H1 (cell line): ENCODE measurements at regions not wholly inside any gene's neighbourhood (a gene's known extent, or its start where the extent isn't known, plus 50 kb on each side); places are given as distances from the start of the nearest gene placed in this dataset.

Experiments used
- CTCF ChIA-PET: fragments of 300-600 bp; sonication (Branson Sonifier 250); formaldehyde crosslinking; loops from one replicate; lab custom pipeline; 2021; ENCODE audit not compliant: partially characterized antibody; lab: Charles Lee
- POLR2A ChIA-PET: fragments of 300-600 bp; sonication (Branson Sonifier 250); formaldehyde crosslinking; loops from one replicate; lab custom pipeline; 2021; ENCODE audit warnings: inconsistent platforms; ENCODE audit not compliant: partially characterized antibody; lab: Charles Lee
- DNase-seq, 2 experiments: peaks; one replicate each; pipeline versions ENCODE4 v3.0.0 to v3.0.0-alpha.2; 2010 to 2022; ENCODE audit warnings: low spot score in 2 of 2, low read depth in 1 of 2, mixed read lengths in 1 of 2
- FAIRE-seq: peaks from 2 replicates; lab custom pipeline; 2011; peaks lifted over from hg19 to GRCh38; lab: Jason Lieb, UNC
- H2AFZ ChIP-seq: 2 replicates; pipeline ENCODE4 v1.8.1; 2012; ENCODE audit warnings: low read length, inconsistent platforms
- H2AK5ac ChIP-seq: 2 replicates; pipeline ENCODE4 v1.6.1; 2013; ENCODE audit warnings: low read depth, low read length
- H2BK120ac ChIP-seq: replicated peaks from 2 replicates; pipeline ENCODE3; 2013; ENCODE audit warnings: low read depth, low read length, inconsistent platforms
- H2BK12ac ChIP-seq: 2 replicates; pipeline ENCODE4 v1.6.1; 2013; ENCODE audit warnings: low read depth, low read length
- H2BK15ac ChIP-seq: 2 replicates; pipeline ENCODE4 v1.6.1; 2013; ENCODE audit warnings: low read length
- H2BK20ac ChIP-seq: 2 replicates; pipeline ENCODE4 v1.6.1; 2013; ENCODE audit warnings: low read length
- H2BK5ac ChIP-seq: 2 replicates; pipeline ENCODE4 v1.6.1; 2013; ENCODE audit warnings: low read depth, low read length
- H3K14ac ChIP-seq: 2 replicates; pipeline ENCODE4 v1.6.1; 2013; ENCODE audit warnings: inconsistent platforms; ENCODE audit not compliant: insufficient read length
- H3K18ac ChIP-seq: 2 replicates; pipeline ENCODE4 v1.6.1; 2013; ENCODE audit warnings: low read length; ENCODE audit errors: extremely low read depth
- H3K23ac ChIP-seq: 2 replicates; pipeline ENCODE4 v1.6.1; 2013; ENCODE audit warnings: inconsistent platforms; ENCODE audit not compliant: insufficient read length
- H3K23me2 ChIP-seq: 2 replicates; pipeline ENCODE4 v1.6.1; 2013; ENCODE audit warnings: low read depth, low read length
- H3K27ac ChIP-seq: 2 replicates; pipeline ENCODE4 v1.6.1; 2011; ENCODE audit warnings: low read depth, low read length, inconsistent platforms
- H3K27me3 ChIP-seq, 4 experiments: replicated peaks in 1 of 4; 1 replicate in 1 of 4; 2 replicates in 3 of 4; pipeline versions ENCODE4 v1.6.1 to v1.8.1; 2011 to 2013; ENCODE audit warnings: low read length in 3 of 4, mild to moderate bottlenecking in 3 of 4, inconsistent platforms in 2 of 4, mixed read lengths in 2 of 4, moderate library complexity in 1 of 4; ENCODE audit not compliant: control insufficient read depth in 3 of 4, insufficient read depth in 3 of 4; ENCODE audit errors: extremely low read depth in 1 of 4
- H3K36me3 ChIP-seq, 4 experiments: 2 replicates each; pipeline versions ENCODE4 v1.6.1 to v1.8.1; 2011 to 2013; ENCODE audit warnings: mild to moderate bottlenecking in 4 of 4, low read length in 3 of 4, moderate library complexity in 2 of 4, control low read depth in 1 of 4, inconsistent platforms in 1 of 4; ENCODE audit not compliant: insufficient read depth in 4 of 4, control insufficient read depth in 2 of 4
- H3K4ac ChIP-seq: replicated peaks from 2 replicates; pipeline ENCODE3; 2013; ENCODE audit warnings: low read length, low read depth, mixed read lengths, inconsistent platforms; ENCODE audit not compliant: insufficient read length
- H3K4me1 ChIP-seq, 4 experiments: replicated peaks in 1 of 4; 1 replicate in 1 of 4; 2 replicates in 3 of 4; pipeline versions ENCODE4 v1.6.1 to v1.8.1; 2011 to 2013; ENCODE audit warnings: low read length in 3 of 4, inconsistent platforms in 2 of 4, mixed read lengths in 1 of 4; ENCODE audit not compliant: insufficient read depth in 4 of 4, control insufficient read depth in 3 of 4
- H3K4me2 ChIP-seq, 2 experiments: 2 replicates each; pipeline versions ENCODE4 v1.6.1 to v1.8.1; 2011 to 2013; ENCODE audit warnings: low read depth in 2 of 2, low read length in 2 of 2, control low read depth in 1 of 2, inconsistent platforms in 1 of 2, mild to moderate bottlenecking in 1 of 2; ENCODE audit not compliant: insufficient read depth in 1 of 2
- H3K4me3 ChIP-seq, 4 experiments: fragments of 200-600, 300-600 bp in 1 of 4; sonication (generic), shearing (Covaris generic), sonication (Bioruptor Twin) in 1 of 4; 2 replicates each; pipeline versions ENCODE4 v1.5.1 to v1.8.1; 2011 to 2016; ENCODE audit warnings: low read length in 4 of 4, low read depth in 3 of 4, control low read depth in 2 of 4, inconsistent platforms in 2 of 4, mild to moderate bottlenecking in 2 of 4, mixed read lengths in 1 of 4, moderate library complexity in 1 of 4; ENCODE audit not compliant: insufficient read depth in 2 of 4; ENCODE audit errors: extremely low read depth in 1 of 4
- H3K56ac ChIP-seq: replicated peaks from 2 replicates; pipeline ENCODE3; 2013; ENCODE audit warnings: low read depth, mild to moderate bottlenecking, mixed read lengths, low read length, inconsistent platforms; ENCODE audit not compliant: insufficient read length
- H3K79me1 ChIP-seq: 2 replicates; pipeline ENCODE4 v1.6.1; 2013; ENCODE audit warnings: low read depth, low read length, control low read depth
- H3K79me2 ChIP-seq, 2 experiments: 2 replicates each; pipeline versions ENCODE4 v1.6.1 to v1.8.1; 2012 to 2013; ENCODE audit warnings: low read length in 2 of 2, mild to moderate bottlenecking in 2 of 2, inconsistent platforms in 1 of 2; ENCODE audit not compliant: insufficient read depth in 2 of 2, control insufficient read depth in 1 of 2
- H3K9ac ChIP-seq, 4 experiments: replicated peaks in 1 of 4; 1 replicate in 1 of 4; 2 replicates in 3 of 4; pipeline versions ENCODE4 v1.6.1 to v1.8.1; 2011 to 2013; ENCODE audit warnings: low read depth in 3 of 4, low read length in 3 of 4, control low read depth in 2 of 4, mild to moderate bottlenecking in 2 of 4, moderate library complexity in 2 of 4, inconsistent platforms in 1 of 4; ENCODE audit errors: extremely low read depth in 1 of 4
- H3K9me3 ChIP-seq, 2 experiments: 2 replicates each; pipeline versions ENCODE4 v1.6.1 to v1.8.1; 2012 to 2013; ENCODE audit warnings: mild to moderate bottlenecking in 2 of 2, moderate library complexity in 2 of 2, control low read depth in 1 of 2, inconsistent platforms in 1 of 2, low read depth in 1 of 2, low read length in 1 of 2, mixed read lengths in 1 of 2; ENCODE audit not compliant: insufficient read depth in 2 of 2
- H4K20me1 ChIP-seq, 2 experiments: replicated peaks in 1 of 2; 2 replicates each; pipeline versions ENCODE3 to v1.8.1; 2011 to 2013; ENCODE audit warnings: inconsistent platforms in 2 of 2, low read length in 2 of 2, mild to moderate bottlenecking in 1 of 2; ENCODE audit not compliant: insufficient read depth in 2 of 2, control insufficient read depth in 1 of 2
- H4K5ac ChIP-seq: 2 replicates; pipeline ENCODE4 v1.6.1; 2013; ENCODE audit warnings: low read length, low read depth, mixed read lengths, inconsistent platforms; ENCODE audit not compliant: insufficient read length
- H4K8ac ChIP-seq: 2 replicates; pipeline ENCODE4 v1.8.0; 2013; ENCODE audit warnings: mild to moderate bottlenecking, moderate library complexity, low read length, inconsistent platforms; ENCODE audit not compliant: insufficient read depth; ENCODE audit errors: extremely low read depth
- H4K91ac ChIP-seq: replicated peaks from 2 replicates; pipeline ENCODE3; 2013; ENCODE audit warnings: low read length, mixed read lengths, inconsistent platforms; ENCODE audit not compliant: insufficient read length
- CBX8 ChIP-seq: fragments of 300-800, 300-1000 bp; sonication (generic); IDR thresholded peaks from 2 replicates; pipeline ENCODE4 v1.7.1; 2016; ENCODE audit warnings: low read depth, low read length, borderline replicate concordance
- CTCF ChIP-seq, 3 experiments: IDR thresholded peaks; 1 replicate in 2 of 3; 2 replicates in 1 of 3; pipeline versions ENCODE4 v1.5.1 to v1.6.1; 2011; ENCODE audit warnings: low read length in 3 of 3, mild to moderate bottlenecking in 3 of 3, inconsistent platforms in 2 of 3, low read depth in 1 of 3, moderate library complexity in 1 of 3; ENCODE audit not compliant: insufficient read depth in 1 of 3; ENCODE audit errors: control extremely low read depth in 1 of 3
- RAD21 ChIP-seq, 2 experiments: IDR thresholded peaks in 1 of 2; conservative IDR thresholded peaks in 1 of 2; 2 replicates each; pipeline ENCODE4 v1.6.1; 2011; ENCODE audit warnings: low read depth in 2 of 2, low read length in 2 of 2, improper control_type of control experiment in 1 of 2, inconsistent platforms in 1 of 2, mild to moderate bottlenecking in 1 of 2, moderate library complexity in 1 of 2
- SP2 ChIP-seq: IDR thresholded peaks from 2 replicates; pipeline ENCODE4 v1.6.1; 2012; ENCODE audit warnings: mild to moderate bottlenecking, low read length, inconsistent platforms
- WGBS, 2 experiments: shearing (Covaris generic) in 1 of 2; methylation state at CpG; one replicate each; pipeline versions ENCODE4 v1.1.6 to v1.1.7; 2013 to 2015; ENCODE audit warnings: low lambda C conversion rate in 2 of 2, mixed read lengths in 2 of 2, inconsistent platforms in 1 of 2, low coverage in 1 of 2, missing lambda C conversion rate in 1 of 2; ENCODE audit not compliant: insufficient replicate concordance in 2 of 2, insufficient coverage in 1 of 2, insufficient read length in 1 of 2; ENCODE audit errors: extremely low coverage in 1 of 2, missing lambda C conversion rate in 1 of 2; 5-methylcytosine and 5-hydroxymethylcytosine counted together
- TF ChIP-seq, protein P1 (sequence below): IDR thresholded peaks from 2 replicates; pipeline ENCODE4 v1.6.1; 2012; ENCODE audit warnings: low read length, inconsistent platforms
- TF ChIP-seq, protein P2 (sequence below): IDR thresholded peaks from 2 replicates; pipeline ENCODE4 v1.6.1; 2011; ENCODE audit warnings: low read depth, mild to moderate bottlenecking, low read length; ENCODE audit not compliant: insufficient read depth

DNA sequence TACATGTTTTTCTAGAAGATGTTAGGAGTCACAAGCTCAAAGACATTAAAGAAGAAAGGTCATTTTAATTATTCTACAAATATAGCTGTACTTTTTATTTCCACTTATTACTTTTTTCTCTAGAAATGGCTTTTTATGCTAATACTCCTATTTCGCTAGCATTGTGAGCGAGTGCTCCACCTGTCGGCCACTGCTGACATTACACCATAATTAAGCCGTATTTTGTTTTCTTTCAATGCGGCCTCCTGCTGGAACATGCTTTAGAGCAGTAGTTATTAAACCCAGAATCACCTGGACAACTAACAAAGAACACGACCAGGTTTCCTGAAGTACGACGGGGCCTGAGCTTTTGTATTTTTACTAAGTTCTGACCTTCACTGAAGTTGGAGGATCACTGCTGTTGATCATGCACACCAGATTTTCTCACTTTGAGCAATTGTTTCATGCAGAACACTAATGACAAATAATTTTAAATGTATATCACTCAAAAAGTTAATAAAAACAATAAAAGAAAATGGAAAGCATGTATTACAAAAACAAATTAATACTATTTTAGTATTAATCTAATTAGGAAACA, 74.1 kb upstream of the PAK5 start:
- TF ChIP-seq CBX8 (no peak), RAD21 (IDR thresholded peaks at IDR 0.05 in 1 of 2, conservative IDR thresholded peaks at IDR 0.05 in 1 of 2; ENCODE audit: low read depth in 2 of 2, low read length in 2 of 2) (peak; percentile 60 to 62), CTCF (IDR thresholded peaks at IDR 0.05; ENCODE audit: control extremely low read depth in 1 of 3, insufficient read depth in 1 of 3, low read depth in 1 of 3, low read length in 3 of 3) (peak in 2 of 3 experiments; percentile 70 to 74; a peak in 3 of 4 replicates), SP2 (no peak)
- TF ChIP-seq, protein P1, sequence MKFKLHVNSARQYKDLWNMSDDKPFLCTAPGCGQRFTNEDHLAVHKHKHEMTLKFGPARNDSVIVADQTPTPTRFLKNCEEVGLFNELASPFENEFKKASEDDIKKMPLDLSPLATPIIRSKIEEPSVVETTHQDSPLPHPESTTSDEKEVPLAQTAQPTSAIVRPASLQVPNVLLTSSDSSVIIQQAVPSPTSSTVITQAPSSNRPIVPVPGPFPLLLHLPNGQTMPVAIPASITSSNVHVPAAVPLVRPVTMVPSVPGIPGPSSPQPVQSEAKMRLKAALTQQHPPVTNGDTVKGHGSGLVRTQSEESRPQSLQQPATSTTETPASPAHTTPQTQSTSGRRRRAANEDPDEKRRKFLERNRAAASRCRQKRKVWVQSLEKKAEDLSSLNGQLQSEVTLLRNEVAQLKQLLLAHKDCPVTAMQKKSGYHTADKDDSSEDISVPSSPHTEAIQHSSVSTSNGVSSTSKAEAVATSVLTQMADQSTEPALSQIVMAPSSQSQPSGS: no peak
- TF ChIP-seq, protein P2, sequence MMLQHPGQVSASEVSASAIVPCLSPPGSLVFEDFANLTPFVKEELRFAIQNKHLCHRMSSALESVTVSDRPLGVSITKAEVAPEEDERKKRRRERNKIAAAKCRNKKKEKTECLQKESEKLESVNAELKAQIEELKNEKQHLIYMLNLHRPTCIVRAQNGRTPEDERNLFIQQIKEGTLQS: no peak
- Histone ChIP-seq H2AK5ac (no peak overlapping the region), H3K18ac (no peak overlapping the region), H4K5ac (no peak overlapping the region), H2BK5ac (no peak overlapping the region), H2BK12ac (no peak overlapping the region), H3K23me2 (no peaks in the 10 kb centered on the region), H3K56ac (no peak overlapping the region), H3K23ac (no peak overlapping the region), H3K14ac (no peak overlapping the region), H3K4ac (no peak overlapping the region), H4K8ac (no peak overlapping the region), H3K9me3 (no peaks in the 10 kb centered on the region), H4K91ac (no peak overlapping the region), H3K4me2 (no peak overlapping the region), H3K27me3 (no peaks in the 10 kb centered on the region), H3K4me3 (no peak overlapping the region), H3K79me2 (no peaks in the 10 kb centered on the region), H3K9ac (no peak overlapping the region), H4K20me1 (no peaks in the 10 kb centered on the region), H2BK15ac (no peak overlapping the region), H2AFZ (no peak overlapping the region), H3K79me1 (no peaks in the 10 kb centered on the region; the same call in 1 of the 2 replicates), H2BK20ac (no peak overlapping the region), H2BK120ac (no peak overlapping the region), H3K4me1 (no peaks in the 10 kb centered on the region), H3K36me3 (no peaks in the 10 kb centered on the region), H3K27ac (no peak overlapping the region)
- CTCF ChIA-PET: interaction anchor here (0.6 to 11.8 kb wide), 36 partner anchors 8 to 505 kb away, joined by 3 to 149 read pairs (median 4); no protein-coding TSS in a partner anchor
- DNase-seq (peak in 1 of 2 experiments; percentile 72), FAIRE-seq (peak; percentile 78)
- 12% methylated on average over 8 of the region's 8 CpGs; no CpG with 5 or more reads in 1 of the 2 experiments for WGBS, 2 experiments
- POLR2A ChIA-PET: interaction anchor here (0.7 kb wide), 1 partner anchor 317 kb away, joined by 3 read pairs; no protein-coding TSS in a partner anchor
